IPS-20b (cell line): ENCODE measurements at regions not wholly inside any gene's neighbourhood (a gene's known extent, or its start where the extent isn't known, plus 50 kb on each side); places are given as distances from the start of the nearest gene placed in this dataset.

Source experiments
- H3K27ac ChIP-seq: one replicate; pipeline ENCODE4 v1.5.1; 2013; ENCODE audit warnings: low read length
- H3K27me3 ChIP-seq: 2 replicates; pipeline ENCODE4 v1.6.1; 2013; ENCODE audit warnings: mild to moderate bottlenecking, low read length, inconsistent platforms; ENCODE audit not compliant: insufficient read depth
- H3K36me3 ChIP-seq: 2 replicates; pipeline ENCODE4 v1.6.1; 2013; ENCODE audit warnings: low read depth, mild to moderate bottlenecking, inconsistent platforms, low read length, moderate library complexity; ENCODE audit not compliant: insufficient read depth
- H3K4me1 ChIP-seq: 2 replicates; pipeline ENCODE4 v1.6.1; 2013; ENCODE audit warnings: mild to moderate bottlenecking, control low read depth, inconsistent platforms, low read length, moderate library complexity; ENCODE audit not compliant: insufficient read depth
- H3K4me3 ChIP-seq: 2 replicates; pipeline ENCODE4 v1.5.1; 2013; ENCODE audit warnings: mild to moderate bottlenecking, low read length, inconsistent platforms
- H3K9ac ChIP-seq: 2 replicates; pipeline ENCODE4 v1.6.1; 2013; ENCODE audit warnings: low read depth, mild to moderate bottlenecking, inconsistent platforms, low read length, moderate library complexity
- H3K9me3 ChIP-seq: 2 replicates; pipeline ENCODE4 v1.6.1; 2013; ENCODE audit warnings: mild to moderate bottlenecking, low read depth, low read length, inconsistent platforms; ENCODE audit not compliant: insufficient read depth

- no peak overlapping the region for H3K4me3 ChIP-seq
- H3K27me3 ChIP-seq, result no peaks in the 10 kb centered on the region
- H3K36me3 ChIP-seq, result no peaks in the 10 kb centered on the region
- H3K9ac ChIP-seq, result no peak overlapping the region
- H3K9me3 ChIP-seq, result no peaks in the 10 kb centered on the region
- no peak overlapping the region for H3K27ac ChIP-seq
- H3K4me1 ChIP-seq, result peaks cover 3% of the 10 kb centered on the region; the same call in 1 of the 2 replicates
Measured at GRCh38 chr3:194810076-194810475, 124.4 kb downstream of the FAM43A start.

GRCh38 chr3:194811118-194811517 is 125.4 kb downstream of the FAM43A start:
- Histone ChIP-seq H3K27me3 (no peaks in the 10 kb centered on the region), H3K9me3 (no peaks in the 10 kb centered on the region), H3K27ac (no peak overlapping the region), H3K9ac (no peak overlapping the region), H3K36me3 (no peaks in the 10 kb centered on the region), H3K4me3 (no peak overlapping the region), H3K4me1 (peaks cover 3% of the 10 kb centered on the region; the same call in 1 of the 2 replicates)

- Histone ChIP-seq H3K4me3 (no peak overlapping the region), H3K27me3 (no peaks in the 10 kb centered on the region), H3K27ac (no peak overlapping the region), H3K36me3 (no peaks in the 10 kb centered on the region), H3K4me1 (peaks cover 3% of the 10 kb centered on the region; the same call in 1 of the 2 replicates), H3K9me3 (no peaks in the 10 kb centered on the region), H3K9ac (no peak overlapping the region)
Measured at GRCh38 chr3:194812176-194812575, 126.5 kb downstream of the FAM43A start.

- no peaks in the 10 kb centered on the region for H3K27me3 ChIP-seq
- no peaks in the 10 kb centered on the region for H3K9me3 ChIP-seq
- H3K9ac ChIP-seq, result no peak overlapping the region
- H3K4me1 ChIP-seq, result peaks cover 5% of the 10 kb centered on the region; the same call in 1 of the 2 replicates
- H3K27ac ChIP-seq, result no peak overlapping the region
- H3K4me3 ChIP-seq, result no peak overlapping the region
- H3K36me3 ChIP-seq, result no peaks in the 10 kb centered on the region
Measured at GRCh38 chr3:194814878-194815357, 129.2 kb downstream of the FAM43A start.

- no peak overlapping the region for H3K4me3 ChIP-seq
- H3K27ac ChIP-seq, result no peak overlapping the region
- no peaks in the 10 kb centered on the region for H3K36me3 ChIP-seq
- no peaks in the 10 kb centered on the region for H3K9me3 ChIP-seq
- no peaks in the 10 kb centered on the region for H3K27me3 ChIP-seq
- peaks cover 2% of the 10 kb centered on the region; the same call in 1 of the 2 replicates for H3K4me1 ChIP-seq
- H3K9ac ChIP-seq, result no peak overlapping the region
Measured at GRCh38 chr3:194816748-194817591, 131.3 kb downstream of the FAM43A start.

GRCh38 chr3:194817592-194817930 is 131.9 kb downstream of the FAM43A start:
- Histone ChIP-seq H3K36me3 (no peaks in the 10 kb centered on the region), H3K4me1 (peaks cover 2% of the 10 kb centered on the region; the same call in 1 of the 2 replicates), H3K27me3 (no peaks in the 10 kb centered on the region), H3K27ac (no peak overlapping the region), H3K4me3 (no peak overlapping the region), H3K9me3 (no peaks in the 10 kb centered on the region), H3K9ac (no peak overlapping the region)

- Histone ChIP-seq H3K9me3 (no peaks in the 10 kb centered on the region), H3K36me3 (no peaks in the 10 kb centered on the region), H3K27ac (no peak overlapping the region), H3K27me3 (no peaks in the 10 kb centered on the region), H3K4me1 (peaks cover 2% of the 10 kb centered on the region; the same call in 1 of the 2 replicates), H3K9ac (no peak overlapping the region), H3K4me3 (no peak overlapping the region)
Measured at GRCh38 chr3:194817936-194818335, 132.3 kb downstream of the FAM43A start.

- no peaks in the 10 kb centered on the region for H3K27me3 ChIP-seq
- H3K36me3 ChIP-seq, result no peaks in the 10 kb centered on the region
- no peak overlapping the region for H3K9ac ChIP-seq
- H3K4me3 ChIP-seq, result no peak overlapping the region
- H3K9me3 ChIP-seq, result no peaks in the 10 kb centered on the region
- no peak overlapping the region for H3K27ac ChIP-seq
- no peaks in the 10 kb centered on the region for H3K4me1 ChIP-seq
Measured at GRCh38 chr3:194824100-194824499, 138.4 kb downstream of the FAM43A start.

GRCh38 chr3:194824701-194825111 is 139.0 kb downstream of the FAM43A start:
- no peaks in the 10 kb centered on the region for H3K36me3 ChIP-seq
- H3K27me3 ChIP-seq, result no peaks in the 10 kb centered on the region
- no peak overlapping the region for H3K27ac ChIP-seq
- no peak overlapping the region for H3K4me3 ChIP-seq
- H3K9ac ChIP-seq, result no peak overlapping the region
- no peaks in the 10 kb centered on the region for H3K4me1 ChIP-seq
- no peaks in the 10 kb centered on the region for H3K9me3 ChIP-seq

- H3K27ac ChIP-seq, result no peak overlapping the region
- no peak overlapping the region for H3K4me3 ChIP-seq
- no peaks in the 10 kb centered on the region for H3K9me3 ChIP-seq
Measured at GRCh38 chr3:194826594-194826993, 140.9 kb downstream of the FAM43A start.

GRCh38 chr3:194827486-194827885 is 141.8 kb downstream of the FAM43A start:
- Histone ChIP-seq H3K4me3 (no peak overlapping the region), H3K27ac (no peak overlapping the region), H3K36me3 (no peaks in the 10 kb centered on the region), H3K9me3 (no peaks in the 10 kb centered on the region), H3K4me1 (no peaks in the 10 kb centered on the region), H3K27me3 (no peaks in the 10 kb centered on the region), H3K9ac (no peak overlapping the region)

More at GRCh38 chr3:194826594-194826993, 140.9 kb downstream of the FAM43A start:
- no peak overlapping the region for H3K9ac ChIP-seq
- no peaks in the 10 kb centered on the region for H3K4me1 ChIP-seq
- no peaks in the 10 kb centered on the region for H3K36me3 ChIP-seq
- no peaks in the 10 kb centered on the region for H3K27me3 ChIP-seq

GRCh38 chr3:194828116-194828515 is 142.4 kb downstream of the FAM43A start:
- no peaks in the 10 kb centered on the region for H3K9me3 ChIP-seq
- no peak overlapping the region for H3K27ac ChIP-seq
- no peaks in the 10 kb centered on the region for H3K27me3 ChIP-seq
- H3K36me3 ChIP-seq, result no peaks in the 10 kb centered on the region
- H3K4me3 ChIP-seq, result no peak overlapping the region
- H3K4me1 ChIP-seq, result no peaks in the 10 kb centered on the region
- no peak overlapping the region for H3K9ac ChIP-seq
